Astrocyte of the hippocampus (primary cell): ENCODE measurements at regions not wholly inside any gene's neighbourhood (a gene's known extent, or its start where the extent isn't known, plus 50 kb on each side); places are given as distances from the start of the nearest gene placed in this dataset.
"Not testable (repeated sequence)": the region's sequence is repeated elsewhere in the genome, so short reads cannot be mapped to it uniquely, and the experiment has no call there.

Source experiments
- DNase-seq: peaks from one replicate; pipeline ENCODE4 v3.0.0; 2011; ENCODE audit warnings: low read depth, low spot score

DNA sequence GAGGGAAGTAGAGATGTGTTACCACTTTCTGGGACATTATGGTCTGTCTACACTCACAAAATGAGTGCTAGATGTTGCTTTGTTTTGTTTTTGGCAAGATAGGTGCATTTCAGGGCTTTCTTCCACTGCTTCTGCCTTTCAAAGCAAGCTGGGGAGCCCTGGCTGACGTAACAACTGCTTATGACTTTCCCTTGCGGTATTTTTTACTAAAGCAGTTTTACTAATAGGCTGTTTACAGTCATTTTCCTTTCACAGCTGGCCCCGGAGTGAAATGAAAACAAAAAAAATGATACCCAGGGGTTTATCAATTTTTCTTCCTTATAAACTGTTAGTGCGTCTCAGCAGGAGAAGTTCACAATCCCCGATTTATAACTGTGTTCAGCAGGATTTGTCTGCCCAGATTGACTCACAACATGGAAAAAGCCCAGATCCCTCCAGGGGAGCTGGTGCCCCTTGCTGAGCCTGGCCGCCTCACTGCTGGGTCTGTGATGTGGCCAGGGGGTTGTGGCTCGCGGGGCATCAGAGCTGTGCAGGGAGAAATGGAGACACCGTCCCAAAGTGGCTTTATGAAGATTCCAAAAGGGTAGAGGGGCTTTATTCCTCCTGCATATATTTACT lies 184.4 kb upstream of the HS3ST3A1 start:
- peak; percentile 61 for DNase-seq

DNA sequence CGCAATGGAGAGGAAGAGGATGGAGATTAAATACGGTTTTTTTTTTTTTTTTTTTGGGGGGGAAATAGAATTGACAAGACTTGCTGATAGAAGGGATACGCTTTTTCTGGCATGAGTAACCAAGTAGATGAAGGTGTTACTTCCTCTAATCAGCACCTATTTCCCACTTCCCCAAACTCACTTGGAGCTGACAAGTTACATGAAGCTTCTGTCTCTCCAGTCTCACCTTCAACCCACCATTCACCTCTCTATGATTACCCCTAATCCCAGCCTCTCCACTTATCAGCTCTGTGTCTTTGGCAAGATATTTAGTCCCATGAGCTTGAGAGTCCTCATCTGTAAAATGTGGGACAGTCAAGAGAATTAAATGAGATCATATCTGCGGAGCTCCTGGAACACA lies 185.9 kb upstream of the HS3ST3A1 start:
- DNase-seq = no peak

DNA sequence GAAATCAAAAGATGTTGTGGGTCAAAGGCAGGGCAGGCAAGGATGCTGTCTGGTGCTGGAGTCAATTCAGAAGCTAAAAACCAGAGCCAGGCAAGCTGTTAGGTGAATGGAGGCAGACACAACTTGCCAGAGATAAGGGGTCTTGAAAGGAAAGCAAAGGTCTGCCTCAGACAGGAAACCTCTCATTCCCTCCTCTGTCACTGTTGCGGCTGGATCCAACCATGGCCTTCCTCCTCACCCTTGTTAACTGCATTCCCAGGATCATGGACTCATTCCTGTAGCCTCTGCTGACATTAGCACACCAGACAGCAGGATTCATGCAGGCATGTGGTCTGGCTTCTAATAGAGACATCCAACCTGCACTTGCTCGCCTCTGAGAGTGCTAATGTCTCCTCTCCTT lies 186.7 kb upstream of the HS3ST3A1 start:
- no peak for DNase-seq

DNA sequence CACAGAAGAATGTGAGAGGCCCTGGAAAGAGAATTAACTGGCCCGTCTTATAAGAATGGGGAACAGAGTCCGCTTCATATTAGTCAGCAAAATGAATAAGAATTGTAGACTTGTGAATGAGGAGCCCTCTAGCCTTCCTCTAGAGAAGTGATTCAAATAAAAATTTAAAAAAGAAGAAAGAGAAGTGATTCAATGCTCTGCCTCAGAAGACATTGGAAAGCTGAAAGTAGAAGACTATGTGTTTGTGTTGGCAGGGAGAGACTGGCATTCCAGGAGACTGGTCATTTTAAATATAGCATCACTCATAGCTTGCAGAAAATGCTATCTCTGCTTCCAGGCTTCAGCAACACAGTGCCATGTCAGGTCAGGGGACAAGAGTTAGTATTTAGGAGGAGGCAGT lies 190.6 kb upstream of the HS3ST3A1 start:
- DNase-seq = peak; percentile 54

DNA sequence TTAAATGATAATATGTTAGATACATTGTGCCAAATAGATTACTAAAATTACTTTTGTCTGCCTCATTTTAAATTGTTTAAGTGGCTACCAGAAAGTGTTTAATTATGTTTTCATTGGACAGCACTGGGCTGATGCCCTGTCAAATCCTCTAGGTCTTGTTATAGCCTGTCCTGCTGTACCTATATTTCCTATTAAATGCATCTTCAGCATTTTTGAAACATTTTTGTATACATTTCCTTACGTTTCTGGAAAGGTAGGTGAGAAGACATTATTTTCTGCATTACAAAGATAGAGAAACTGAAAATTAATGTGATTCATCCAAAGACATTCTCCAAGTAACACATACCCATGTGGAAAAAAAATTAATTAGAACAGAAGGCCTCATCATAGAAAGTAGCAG lies 192.2 kb upstream of the HS3ST3A1 start:
- no peak for DNase-seq

DNA sequence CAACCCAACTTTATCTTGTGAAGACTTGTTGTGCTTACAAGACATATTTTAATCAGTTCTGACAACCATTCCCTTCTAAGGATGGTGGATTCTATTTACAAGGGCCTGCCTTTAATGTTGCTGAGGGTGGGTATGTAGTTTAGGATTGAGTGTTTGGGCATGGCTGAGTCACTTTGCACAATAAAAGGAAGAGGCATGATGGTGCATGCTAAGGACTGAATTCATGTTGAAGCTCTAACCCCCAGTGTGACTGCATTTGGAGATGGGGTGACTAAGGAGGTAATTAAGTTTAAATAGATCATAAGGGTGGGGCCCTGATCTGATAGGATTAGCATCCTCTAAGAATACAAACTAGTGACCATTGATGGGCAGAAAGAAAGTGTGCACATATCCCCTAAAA lies 196.1 kb upstream of the HS3ST3A1 start:
- DNase-seq = no peak

GRCh38 chr17:13806092-13806491 lies 204.4 kb upstream of the HS3ST3A1 start:
- no peak for DNase-seq

DNA sequence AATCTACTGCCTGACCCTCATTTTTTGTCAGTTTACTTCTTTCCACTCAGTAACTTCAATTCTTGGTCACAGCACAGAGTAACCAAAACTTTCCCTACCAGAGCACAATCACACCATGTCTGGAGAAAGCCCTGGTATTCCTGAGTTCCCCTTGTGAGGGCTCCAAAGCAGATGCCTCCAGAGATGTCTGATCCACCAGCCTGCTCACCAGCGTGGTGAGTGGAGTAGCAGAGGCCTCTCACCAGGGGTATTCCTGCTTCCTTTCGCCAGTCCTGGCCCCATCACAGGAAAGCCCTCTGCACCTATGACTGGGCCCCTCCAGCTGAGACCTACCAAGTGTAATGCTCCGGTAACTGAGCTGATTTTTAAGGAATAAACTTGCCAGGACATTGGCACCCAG lies 205.4 kb upstream of the HS3ST3A1 start:
- no peak for DNase-seq

DNA sequence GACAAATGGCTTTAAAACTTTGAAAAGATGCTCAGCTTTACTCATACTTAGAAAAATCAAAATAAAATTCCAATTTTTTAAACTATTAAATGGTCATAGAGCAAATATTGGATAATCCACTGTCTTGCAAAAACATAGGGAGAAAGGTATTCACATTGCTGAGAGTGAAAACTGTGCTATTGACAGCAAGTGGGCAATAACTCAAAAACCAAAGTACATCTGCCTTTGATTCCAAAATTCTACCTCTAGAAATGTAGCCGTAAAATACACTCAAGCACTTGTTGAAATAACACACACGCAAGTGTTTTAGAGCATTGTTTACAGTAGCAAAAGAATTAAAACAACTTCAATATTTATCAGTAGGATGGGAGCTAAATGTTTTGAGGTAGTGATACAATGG lies 210.6 kb upstream of the HS3ST3A1 start:
- DNase-seq = no peak

DNA sequence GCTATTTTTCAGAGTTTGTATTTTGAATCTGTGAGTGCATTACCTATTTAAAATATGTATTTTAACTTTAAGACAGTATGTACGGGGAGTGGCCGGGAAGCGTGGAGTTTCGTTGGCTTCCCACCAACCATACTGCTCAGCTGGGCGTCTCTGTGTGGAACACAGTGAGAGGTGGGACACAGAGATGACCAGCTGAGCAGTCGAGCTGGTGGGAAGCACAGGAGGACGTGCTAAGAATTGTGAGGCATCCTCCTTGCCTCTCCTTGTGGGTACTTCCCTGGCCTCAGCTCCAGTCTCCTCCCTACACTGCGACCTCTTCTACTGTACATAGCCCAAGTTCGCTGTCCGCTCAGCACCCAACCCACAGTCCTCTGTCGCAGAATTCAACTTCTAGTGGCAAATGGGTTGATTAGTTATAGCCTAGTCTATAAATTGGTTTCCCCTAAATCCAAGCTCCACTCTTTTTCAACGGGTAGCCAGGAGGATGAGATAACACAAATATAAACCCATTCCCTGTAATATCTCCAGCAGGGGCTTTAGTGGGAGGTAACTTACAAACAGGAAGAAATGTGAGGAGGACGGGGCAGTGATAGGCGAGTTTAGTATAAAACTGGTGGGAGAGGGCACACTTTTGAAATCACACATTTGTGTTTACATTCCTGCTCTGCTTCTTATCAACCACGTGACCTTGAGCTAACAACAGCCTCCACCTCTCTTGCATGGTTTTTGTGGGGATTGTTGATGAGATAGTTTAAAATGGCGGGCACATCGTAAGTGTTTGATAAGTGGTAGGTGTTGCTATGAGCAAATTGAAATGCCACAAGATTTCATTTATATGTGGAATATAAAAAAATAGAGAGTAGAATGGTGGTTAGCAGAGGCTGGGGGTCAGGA lies 211.9 kb upstream of the HS3ST3A1 start:
- DNase-seq = no peak

DNA sequence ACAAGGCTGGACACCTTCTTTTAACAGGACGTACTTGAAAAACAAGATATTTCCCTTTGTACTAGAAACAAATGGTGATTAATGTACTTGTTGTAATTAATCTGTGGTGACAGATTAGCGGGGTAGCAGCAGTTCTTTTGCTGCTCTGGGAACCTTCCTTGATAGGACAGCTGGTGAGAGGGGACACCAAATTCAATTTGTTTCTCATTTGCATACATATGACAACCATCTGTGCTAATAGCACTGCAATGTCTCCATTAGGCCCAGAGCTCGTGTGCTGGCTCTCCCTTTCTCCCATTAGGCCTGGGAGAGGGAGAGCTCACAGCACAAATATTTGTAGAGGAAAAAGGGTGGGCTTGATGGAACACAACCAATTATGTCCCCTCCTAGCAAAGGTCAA lies 221.0 kb upstream of the HS3ST3A1 start:
- DNase-seq = no peak

DNA sequence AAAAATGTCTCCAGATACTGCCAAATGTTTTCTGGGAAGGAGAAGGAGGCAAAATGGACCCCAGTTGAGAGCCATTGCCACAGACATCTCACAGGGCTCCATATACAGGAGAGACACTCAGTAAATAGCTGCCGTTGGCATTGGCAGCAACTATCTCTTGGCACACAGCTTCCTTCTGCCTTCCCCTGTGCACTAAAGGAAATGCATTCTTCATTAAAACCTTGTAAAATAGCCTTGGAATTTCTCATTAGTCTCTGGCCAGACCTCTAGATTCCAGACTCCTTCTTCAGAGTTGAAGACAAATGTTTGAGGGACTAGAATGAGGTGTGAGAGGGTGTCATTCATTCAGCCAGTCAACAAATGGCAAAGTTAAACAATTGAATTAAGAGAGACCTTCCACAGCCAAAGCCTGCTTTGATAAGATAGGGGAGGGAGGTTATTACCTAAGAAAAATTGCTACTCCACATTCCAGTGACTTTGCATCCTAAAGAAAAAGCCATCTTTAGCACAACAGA lies 223.9 kb upstream of the HS3ST3A1 start:
- DNase-seq = peak; percentile 37

GRCh38 chr17:13827118-13827517 lies 225.4 kb upstream of the HS3ST3A1 start:
- DNase-seq = no peak

DNA sequence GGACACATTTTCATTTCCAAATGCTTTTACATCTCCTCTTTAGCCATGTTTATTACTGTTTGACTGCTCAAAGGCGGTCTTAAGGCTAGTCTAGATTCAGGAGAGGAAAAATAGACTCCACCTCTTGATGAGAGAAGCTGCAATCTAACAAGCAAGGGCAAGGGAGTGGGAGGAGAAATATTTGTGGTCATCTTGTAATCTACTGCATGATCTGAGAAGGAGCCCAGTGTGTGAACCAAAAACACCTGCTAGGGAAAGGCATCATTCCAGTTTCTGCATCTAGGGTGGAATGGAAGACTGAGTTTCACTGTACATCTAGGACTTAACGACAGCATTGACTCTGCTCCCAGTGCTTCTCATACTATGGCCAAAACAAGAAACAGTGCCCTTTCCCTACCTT lies 232.2 kb upstream of the HS3ST3A1 start:
- DNase-seq = no peak

DNA sequence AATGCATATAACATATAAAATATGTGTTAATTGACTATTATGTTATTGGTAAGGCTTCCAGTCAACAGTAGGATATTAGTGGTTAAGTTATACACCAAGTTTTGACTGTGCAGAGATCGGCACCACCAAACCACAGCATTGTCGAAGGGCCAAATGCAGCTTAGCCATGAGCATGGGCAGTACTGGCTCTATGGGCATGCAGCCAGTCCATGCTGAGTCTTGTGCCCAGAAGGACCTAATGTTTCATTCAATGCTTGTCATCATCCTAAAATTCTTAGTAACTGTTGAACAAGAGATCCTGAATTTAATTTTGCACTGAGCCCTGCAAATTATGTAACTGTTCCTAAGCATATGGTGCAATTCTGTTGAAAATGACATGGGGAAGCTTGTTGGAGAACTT lies 233.4 kb upstream of the HS3ST3A1 start:
- DNase-seq = peak; percentile 78

DNA sequence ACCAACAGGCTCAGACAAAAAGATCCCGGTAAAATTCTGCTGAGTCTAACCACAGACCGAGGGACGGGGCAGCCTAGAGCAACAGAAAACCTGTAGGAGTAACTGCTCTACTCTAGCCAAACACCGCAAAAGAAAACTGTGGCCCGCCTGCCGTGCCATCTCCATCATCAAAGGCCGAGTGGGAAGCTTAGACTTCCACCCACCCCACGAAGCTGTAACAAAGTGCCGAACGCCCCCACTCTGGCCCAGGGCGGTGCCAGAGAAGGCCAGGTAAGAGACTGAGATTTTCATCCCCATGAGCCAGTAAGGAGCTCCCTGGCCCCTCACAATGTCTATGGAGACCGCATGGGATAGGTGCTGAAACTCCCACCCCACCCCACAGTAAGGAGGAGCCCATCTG lies 231.9 kb upstream of the COX10 start:
- DNase-seq = no peak

GRCh38 chr17:13840254-13840653 lies 229.1 kb upstream of the COX10 start:
- no peak for DNase-seq

DNA sequence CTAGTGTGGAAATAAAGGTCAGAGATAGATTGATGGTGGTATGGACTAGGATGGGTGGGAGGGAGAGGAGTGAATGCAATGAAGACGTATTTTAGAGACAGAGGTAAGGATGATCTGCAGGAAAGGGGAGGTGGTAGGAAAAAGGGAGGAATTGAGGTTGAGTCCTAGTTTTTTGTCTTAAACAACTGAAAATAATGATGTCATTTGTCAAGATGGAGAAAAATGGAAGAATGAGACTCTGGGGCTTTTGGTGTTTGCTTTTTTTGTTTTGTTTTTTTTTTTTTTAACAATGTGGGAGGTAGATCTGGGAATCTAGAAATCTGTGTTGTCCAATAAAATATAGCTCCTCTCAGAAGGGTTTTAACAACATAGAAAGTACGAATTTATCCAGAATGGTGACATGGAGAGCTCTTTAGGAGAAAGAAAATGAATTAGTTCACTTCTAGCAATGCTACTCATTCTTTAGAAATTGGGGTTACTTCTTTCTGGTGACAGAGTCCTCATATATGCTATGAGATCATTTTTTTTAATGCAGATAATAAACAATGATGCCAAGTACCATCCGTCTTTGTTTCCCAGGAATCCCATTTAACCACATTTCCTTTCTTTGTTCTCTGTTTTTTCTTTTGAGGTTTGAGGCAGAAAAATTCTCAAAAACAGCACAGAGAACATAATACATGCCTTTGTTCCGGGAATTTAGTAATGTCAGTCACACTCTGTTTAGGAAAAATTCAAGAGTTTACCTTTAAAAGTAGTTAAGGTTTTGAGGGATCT lies 225.3 kb upstream of the COX10 start:
- DNase-seq = peak; percentile 35

- no peak for DNase-seq
Measured at GRCh38 chr17:13851889-13852288, 217.4 kb upstream of the COX10 start.

- not testable (repeated sequence) for DNase-seq
Measured at GRCh38 chr17:13855730-13856129, 213.6 kb upstream of the COX10 start.

- DNase-seq = no peak
Measured at GRCh38 chr17:13862346-13862745, 207.0 kb upstream of the COX10 start.

DNA sequence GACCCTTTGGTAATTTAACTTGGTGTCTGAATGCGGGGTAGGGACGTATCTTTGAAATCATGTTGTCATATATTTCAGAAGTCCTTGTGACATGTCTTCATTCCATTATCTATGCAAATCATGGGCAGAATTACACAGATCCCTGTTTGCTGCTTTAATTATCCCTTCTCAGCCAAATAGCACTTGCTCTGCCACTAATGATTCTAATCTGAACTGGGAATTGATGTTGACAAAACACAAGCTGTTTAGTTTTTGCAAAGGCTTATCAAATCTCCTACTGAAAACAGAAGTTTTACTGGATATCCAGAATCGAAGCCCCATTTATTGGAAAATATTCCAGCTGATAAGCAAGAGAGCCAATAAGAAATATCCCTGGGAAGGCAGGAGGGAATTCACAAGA lies 205.9 kb upstream of the COX10 start:
- no peak for DNase-seq
